H1 (cell line): ENCODE measurements at regions not wholly inside any gene's neighbourhood (a gene's known extent, or its start where the extent isn't known, plus 50 kb on each side); places are given as distances from the start of the nearest gene placed in this dataset.

ENCODE experiments used
- CTCF ChIA-PET: fragments of 300-600 bp; sonication (Branson Sonifier 250); formaldehyde crosslinking; loops from one replicate; lab custom pipeline; 2021; ENCODE audit not compliant: partially characterized antibody; lab: Charles Lee
- POLR2A ChIA-PET: fragments of 300-600 bp; sonication (Branson Sonifier 250); formaldehyde crosslinking; loops from one replicate; lab custom pipeline; 2021; ENCODE audit warnings: inconsistent platforms; ENCODE audit not compliant: partially characterized antibody; lab: Charles Lee
- DNase-seq, 2 experiments: peaks; one replicate each; pipeline versions ENCODE4 v3.0.0 to v3.0.0-alpha.2; 2010 to 2022; ENCODE audit warnings: low spot score in 2 of 2, low read depth in 1 of 2, mixed read lengths in 1 of 2
- FAIRE-seq: peaks from 2 replicates; lab custom pipeline; 2011; peaks lifted over from hg19 to GRCh38; lab: Jason Lieb, UNC
- H2AFZ ChIP-seq: 2 replicates; pipeline ENCODE4 v1.8.1; 2012; ENCODE audit warnings: low read length, inconsistent platforms
- H2AK5ac ChIP-seq: 2 replicates; pipeline ENCODE4 v1.6.1; 2013; ENCODE audit warnings: low read depth, low read length
- H2BK120ac ChIP-seq: replicated peaks from 2 replicates; pipeline ENCODE3; 2013; ENCODE audit warnings: low read depth, low read length, inconsistent platforms
- H2BK12ac ChIP-seq: 2 replicates; pipeline ENCODE4 v1.6.1; 2013; ENCODE audit warnings: low read depth, low read length
- H2BK15ac ChIP-seq: 2 replicates; pipeline ENCODE4 v1.6.1; 2013; ENCODE audit warnings: low read length
- H2BK20ac ChIP-seq: 2 replicates; pipeline ENCODE4 v1.6.1; 2013; ENCODE audit warnings: low read length
- H2BK5ac ChIP-seq: 2 replicates; pipeline ENCODE4 v1.6.1; 2013; ENCODE audit warnings: low read depth, low read length
- H3K14ac ChIP-seq: 2 replicates; pipeline ENCODE4 v1.6.1; 2013; ENCODE audit warnings: inconsistent platforms; ENCODE audit not compliant: insufficient read length
- H3K18ac ChIP-seq: 2 replicates; pipeline ENCODE4 v1.6.1; 2013; ENCODE audit warnings: low read length; ENCODE audit errors: extremely low read depth
- H3K23ac ChIP-seq: 2 replicates; pipeline ENCODE4 v1.6.1; 2013; ENCODE audit warnings: inconsistent platforms; ENCODE audit not compliant: insufficient read length
- H3K23me2 ChIP-seq: 2 replicates; pipeline ENCODE4 v1.6.1; 2013; ENCODE audit warnings: low read depth, low read length
- H3K27ac ChIP-seq: 2 replicates; pipeline ENCODE4 v1.6.1; 2011; ENCODE audit warnings: low read depth, low read length, inconsistent platforms
- H3K27me3 ChIP-seq, 4 experiments: replicated peaks in 1 of 4; 1 replicate in 1 of 4; 2 replicates in 3 of 4; pipeline versions ENCODE4 v1.6.1 to v1.8.1; 2011 to 2013; ENCODE audit warnings: low read length in 3 of 4, mild to moderate bottlenecking in 3 of 4, inconsistent platforms in 2 of 4, mixed read lengths in 2 of 4, moderate library complexity in 1 of 4; ENCODE audit not compliant: control insufficient read depth in 3 of 4, insufficient read depth in 3 of 4; ENCODE audit errors: extremely low read depth in 1 of 4
- H3K36me3 ChIP-seq, 4 experiments: 2 replicates each; pipeline versions ENCODE4 v1.6.1 to v1.8.1; 2011 to 2013; ENCODE audit warnings: mild to moderate bottlenecking in 4 of 4, low read length in 3 of 4, moderate library complexity in 2 of 4, control low read depth in 1 of 4, inconsistent platforms in 1 of 4; ENCODE audit not compliant: insufficient read depth in 4 of 4, control insufficient read depth in 2 of 4
- H3K4ac ChIP-seq: replicated peaks from 2 replicates; pipeline ENCODE3; 2013; ENCODE audit warnings: low read length, low read depth, mixed read lengths, inconsistent platforms; ENCODE audit not compliant: insufficient read length
- H3K4me1 ChIP-seq, 4 experiments: replicated peaks in 1 of 4; 1 replicate in 1 of 4; 2 replicates in 3 of 4; pipeline versions ENCODE4 v1.6.1 to v1.8.1; 2011 to 2013; ENCODE audit warnings: low read length in 3 of 4, inconsistent platforms in 2 of 4, mixed read lengths in 1 of 4; ENCODE audit not compliant: insufficient read depth in 4 of 4, control insufficient read depth in 3 of 4
- H3K4me2 ChIP-seq, 2 experiments: 2 replicates each; pipeline versions ENCODE4 v1.6.1 to v1.8.1; 2011 to 2013; ENCODE audit warnings: low read depth in 2 of 2, low read length in 2 of 2, control low read depth in 1 of 2, inconsistent platforms in 1 of 2, mild to moderate bottlenecking in 1 of 2; ENCODE audit not compliant: insufficient read depth in 1 of 2
- H3K4me3 ChIP-seq, 4 experiments: fragments of 200-600, 300-600 bp in 1 of 4; sonication (generic), shearing (Covaris generic), sonication (Bioruptor Twin) in 1 of 4; 2 replicates each; pipeline versions ENCODE4 v1.5.1 to v1.8.1; 2011 to 2016; ENCODE audit warnings: low read length in 4 of 4, low read depth in 3 of 4, control low read depth in 2 of 4, inconsistent platforms in 2 of 4, mild to moderate bottlenecking in 2 of 4, mixed read lengths in 1 of 4, moderate library complexity in 1 of 4; ENCODE audit not compliant: insufficient read depth in 2 of 4; ENCODE audit errors: extremely low read depth in 1 of 4
- H3K56ac ChIP-seq: replicated peaks from 2 replicates; pipeline ENCODE3; 2013; ENCODE audit warnings: low read depth, mild to moderate bottlenecking, mixed read lengths, low read length, inconsistent platforms; ENCODE audit not compliant: insufficient read length
- H3K79me1 ChIP-seq: 2 replicates; pipeline ENCODE4 v1.6.1; 2013; ENCODE audit warnings: low read depth, low read length, control low read depth
- H3K79me2 ChIP-seq, 2 experiments: 2 replicates each; pipeline versions ENCODE4 v1.6.1 to v1.8.1; 2012 to 2013; ENCODE audit warnings: low read length in 2 of 2, mild to moderate bottlenecking in 2 of 2, inconsistent platforms in 1 of 2; ENCODE audit not compliant: insufficient read depth in 2 of 2, control insufficient read depth in 1 of 2
- H3K9ac ChIP-seq, 4 experiments: replicated peaks in 1 of 4; 1 replicate in 1 of 4; 2 replicates in 3 of 4; pipeline versions ENCODE4 v1.6.1 to v1.8.1; 2011 to 2013; ENCODE audit warnings: low read depth in 3 of 4, low read length in 3 of 4, control low read depth in 2 of 4, mild to moderate bottlenecking in 2 of 4, moderate library complexity in 2 of 4, inconsistent platforms in 1 of 4; ENCODE audit errors: extremely low read depth in 1 of 4
- H3K9me3 ChIP-seq, 2 experiments: 2 replicates each; pipeline versions ENCODE4 v1.6.1 to v1.8.1; 2012 to 2013; ENCODE audit warnings: mild to moderate bottlenecking in 2 of 2, moderate library complexity in 2 of 2, control low read depth in 1 of 2, inconsistent platforms in 1 of 2, low read depth in 1 of 2, low read length in 1 of 2, mixed read lengths in 1 of 2; ENCODE audit not compliant: insufficient read depth in 2 of 2
- H4K20me1 ChIP-seq, 2 experiments: replicated peaks in 1 of 2; 2 replicates each; pipeline versions ENCODE3 to v1.8.1; 2011 to 2013; ENCODE audit warnings: inconsistent platforms in 2 of 2, low read length in 2 of 2, mild to moderate bottlenecking in 1 of 2; ENCODE audit not compliant: insufficient read depth in 2 of 2, control insufficient read depth in 1 of 2
- H4K5ac ChIP-seq: 2 replicates; pipeline ENCODE4 v1.6.1; 2013; ENCODE audit warnings: low read length, low read depth, mixed read lengths, inconsistent platforms; ENCODE audit not compliant: insufficient read length
- H4K8ac ChIP-seq: 2 replicates; pipeline ENCODE4 v1.8.0; 2013; ENCODE audit warnings: mild to moderate bottlenecking, moderate library complexity, low read length, inconsistent platforms; ENCODE audit not compliant: insufficient read depth; ENCODE audit errors: extremely low read depth
- H4K91ac ChIP-seq: replicated peaks from 2 replicates; pipeline ENCODE3; 2013; ENCODE audit warnings: low read length, mixed read lengths, inconsistent platforms; ENCODE audit not compliant: insufficient read length
- BRCA1 ChIP-seq: IDR thresholded peaks from 2 replicates; pipeline ENCODE4 v1.6.1; 2012; ENCODE audit warnings: low read depth, low read length, improper control_type of control experiment
- EZH2 ChIP-seq: fragments of 200-600 bp; sonication (generic); IDR thresholded peaks from 2 replicates; pipeline ENCODE4 v1.7.1; 2012; ENCODE audit warnings: low read depth, mild to moderate bottlenecking, moderate library complexity, low read length, inconsistent platforms; ENCODE audit not compliant: severe bottlenecking
- JUND ChIP-seq: IDR thresholded peaks from 2 replicates; pipeline ENCODE4 v1.6.1; 2011; ENCODE audit warnings: mild to moderate bottlenecking, improper control_type of control experiment, low read length
- KDM1A ChIP-seq: fragments of 200-600, 300-600 bp; sonication (generic); IDR thresholded peaks from 2 replicates; pipeline ENCODE4 v1.7.1; 2016; ENCODE audit warnings: mild to moderate bottlenecking, low read length, borderline replicate concordance
- NANOG ChIP-seq: IDR thresholded peaks from 2 replicates; pipeline ENCODE4 v1.6.1; 2011; ENCODE audit warnings: low read length, low read depth, mild to moderate bottlenecking, inconsistent platforms; ENCODE audit not compliant: insufficient read depth, poor library complexity, severe bottlenecking
- SRF ChIP-seq: IDR thresholded peaks from 2 replicates; pipeline ENCODE4 v1.6.1; 2011; ENCODE audit warnings: mild to moderate bottlenecking, low read depth, low read length, moderate library complexity
- SUZ12 ChIP-seq: fragments of 200-600 bp; sonication (generic); IDR thresholded peaks from 2 replicates; pipeline ENCODE4 v1.6.1; 2012; ENCODE audit warnings: mild to moderate bottlenecking, inconsistent platforms, low read length, moderate library complexity, mixed read lengths
- WGBS, 2 experiments: shearing (Covaris generic) in 1 of 2; methylation state at CpG; one replicate each; pipeline versions ENCODE4 v1.1.6 to v1.1.7; 2013 to 2015; ENCODE audit warnings: low lambda C conversion rate in 2 of 2, mixed read lengths in 2 of 2, inconsistent platforms in 1 of 2, low coverage in 1 of 2, missing lambda C conversion rate in 1 of 2; ENCODE audit not compliant: insufficient replicate concordance in 2 of 2, insufficient coverage in 1 of 2, insufficient read length in 1 of 2; ENCODE audit errors: extremely low coverage in 1 of 2, missing lambda C conversion rate in 1 of 2; 5-methylcytosine and 5-hydroxymethylcytosine counted together

DNA sequence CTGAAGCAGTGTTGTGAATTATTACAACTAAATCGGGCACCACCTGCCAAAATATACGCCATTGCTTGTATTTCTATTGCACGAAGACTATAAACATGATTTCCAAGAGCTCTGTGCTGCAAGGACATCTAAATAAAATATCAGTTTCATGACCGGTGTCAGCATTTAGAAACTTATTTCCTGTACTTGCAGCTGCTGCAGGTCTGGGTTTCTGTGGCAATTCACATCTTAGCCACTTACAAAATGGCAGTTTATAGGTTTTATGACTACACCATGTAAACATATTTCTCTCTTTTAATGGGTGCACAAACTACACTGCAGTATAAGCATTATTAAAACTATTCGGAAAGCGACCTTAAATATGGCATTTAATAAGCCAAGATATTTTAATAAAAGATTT lies 359.4 kb downstream of the VPS13C start:
- Histone ChIP-seq H3K9me3 (no peaks in the 10 kb centered on the region), H3K4me2 (no peak overlapping the region), H3K23me2 (no peaks in the 10 kb centered on the region), H3K27me3 (no peaks in the 10 kb centered on the region), H4K5ac (no peak overlapping the region), H3K36me3 (no peaks in the 10 kb centered on the region), H2AK5ac (no peak overlapping the region), H2AFZ (no peak overlapping the region), H3K4ac (no peak overlapping the region), H3K14ac (no peak overlapping the region), H3K27ac (no peak overlapping the region), H3K4me1 (no peaks in the 10 kb centered on the region; a peak in 1 of 7 replicates), H3K23ac (no peak overlapping the region), H4K20me1 (no peaks in the 10 kb centered on the region), H2BK12ac (no peak overlapping the region), H2BK5ac (no peak overlapping the region), H3K18ac (no peak overlapping the region), H4K8ac (no peak overlapping the region), H3K4me3 (no peak overlapping the region), H4K91ac (no peak overlapping the region), H3K79me1 (no peaks in the 10 kb centered on the region), H3K9ac (no peak overlapping the region), H3K56ac (no peak overlapping the region), H2BK20ac (no peak overlapping the region), H2BK15ac (no peak overlapping the region), H2BK120ac (no peak overlapping the region), H3K79me2 (no peaks in the 10 kb centered on the region)
- POLR2A ChIA-PET, result no interaction called here
- FAIRE-seq (no peak), DNase-seq (no peak)
- CTCF ChIA-PET, result interaction anchor here (1.2 to 3.7 kb wide), 6 partner anchors 9 to 134 kb away, joined by 3 to 36 read pairs (median 4); no protein-coding TSS in a partner anchor
- no peak for TF ChIP-seq EZH2
- TF ChIP-seq NANOG, result no peak
- no peak for TF ChIP-seq KDM1A
- TF ChIP-seq JUND, result no peak
- TF ChIP-seq SRF, result no peak
- no peak for TF ChIP-seq SUZ12
- TF ChIP-seq BRCA1, result no peak
- WGBS, 2 experiments, result 95% methylated on average over 6 of the region's 6 CpGs; no CpG with 5 or more reads in 1 of the 2 experiments
